Activated CD8-positive, alpha-beta T cell treated with anti-CD3 and anti-CD28 coated beads, Interleukin-2, amount 10 ng/mL, durations not matched to agents 7 days and 5 days (primary cell): ENCODE measurements at regions not wholly inside any gene's neighbourhood (a gene's known extent, or its start where the extent isn't known, plus 50 kb on each side); places are given as distances from the start of the nearest gene placed in this dataset.
"Not testable (repeated sequence)": the region's sequence is repeated elsewhere in the genome, so short reads cannot be mapped to it uniquely, and the experiment has no call there.

Experiments used
- ATAC-seq: fragments of 150-1000 bp; cut with Tn5 transposase; one replicate; pipeline ENCODE4 v1.10.0; 2021; ENCODE audit warnings: moderate library complexity
- CTCF ChIA-PET: fragments of 350-600 bp; sonication (Branson Sonifier 250); formaldehyde crosslinking; loops from one replicate; lab custom pipeline; 2021; ENCODE audit warnings: antibody characterized with exemption; lab: Charles Lee
- POLR2A ChIA-PET: fragments of 350-600 bp; sonication (Branson Sonifier 250); formaldehyde crosslinking; loops from one replicate; lab custom pipeline; 2021; ENCODE audit warnings: antibody characterized with exemption; lab: Charles Lee
- DNase-seq: peaks from one replicate; pipeline ENCODE4 v3.0.0-alpha.2; 2020
- H3K27ac Mint-ChIP-seq: one replicate; pipeline ENCODE4 v1.8.0; 2021; ENCODE audit warnings: mild to moderate bottlenecking, mixed read lengths
- H3K27me3 Mint-ChIP-seq: one replicate; pipeline ENCODE4 v1.8.0; 2021; ENCODE audit warnings: low read depth, mixed read lengths
- H3K36me3 Mint-ChIP-seq: one replicate; pipeline ENCODE4 v1.8.0; 2021; ENCODE audit warnings: low read depth, mixed read lengths
- H3K4me1 Mint-ChIP-seq: one replicate; pipeline ENCODE4 v1.8.0; 2021; ENCODE audit warnings: low read depth, mixed read lengths
- H3K4me3 Mint-ChIP-seq: one replicate; pipeline ENCODE4 v1.8.0; 2021; ENCODE audit warnings: mild to moderate bottlenecking, mixed read lengths
- H3K9me3 Mint-ChIP-seq: one replicate; pipeline ENCODE4 v1.8.0; 2022; ENCODE audit warnings: mixed read lengths; ENCODE audit not compliant: insufficient read depth

DNA sequence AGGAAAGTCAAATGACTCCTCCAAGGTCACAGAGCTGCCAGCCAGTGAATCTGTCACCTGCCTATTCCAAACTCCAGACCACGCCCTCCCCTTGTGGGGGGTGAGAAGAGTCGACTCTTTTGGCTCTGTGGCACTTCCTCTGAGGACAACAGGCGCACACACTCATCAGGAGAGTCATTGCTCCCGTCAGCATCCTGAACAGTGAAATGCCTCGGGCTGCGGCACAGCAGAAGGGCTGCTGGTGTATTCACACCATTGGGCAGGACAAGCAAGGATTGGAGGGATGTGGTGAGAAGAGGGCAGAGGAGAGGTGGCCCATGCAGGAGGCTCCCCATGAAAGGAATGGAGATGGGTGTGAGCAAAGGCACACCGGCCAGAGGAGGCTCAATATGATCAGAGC is 239.0 kb downstream of the TOMM20 start:
- H3K36me3 Mint-ChIP-seq = peaks cover 5% of the 10 kb centered on the region
- H3K4me1 Mint-ChIP-seq = peaks cover 65% of the 10 kb centered on the region
- ATAC-seq (no peak), DNase-seq (no peak)
- ChIA-PET CTCF (no interaction called here), POLR2A (no interaction called here)
- no peak overlapping the region for H3K27ac Mint-ChIP-seq
- no peaks in the 10 kb centered on the region for H3K9me3 Mint-ChIP-seq
- no peak overlapping the region for H3K4me3 Mint-ChIP-seq
- H3K27me3 Mint-ChIP-seq = no peaks in the 10 kb centered on the region

DNA sequence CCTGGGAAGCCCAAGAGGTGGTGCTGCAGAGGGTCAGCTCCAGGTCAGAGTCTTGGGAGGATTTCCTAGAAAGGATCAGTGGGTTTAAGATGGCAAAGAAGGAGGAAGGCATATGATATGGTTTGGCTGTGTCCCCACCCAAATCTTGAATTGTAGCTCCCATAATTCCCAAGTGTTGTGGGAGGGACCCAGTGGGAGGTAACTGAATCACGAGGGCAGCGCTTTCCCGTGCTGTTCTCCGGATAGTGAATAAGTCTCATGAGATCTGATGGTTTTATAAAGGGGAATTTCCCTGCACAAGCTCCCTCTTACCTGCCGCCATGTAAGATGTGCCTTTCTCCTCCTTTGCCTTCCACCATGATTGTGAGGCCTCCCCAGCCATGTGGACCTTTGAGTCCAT is 240.4 kb downstream of the TOMM20 start:
- H3K4me1 Mint-ChIP-seq = peaks cover 63% of the 10 kb centered on the region
- H3K36me3 Mint-ChIP-seq, ATAC-seq, POLR2A ChIA-PET, CTCF ChIA-PET, H3K27ac Mint-ChIP-seq, DNase-seq, H3K27me3 Mint-ChIP-seq, H3K4me3 Mint-ChIP-seq, H3K9me3 Mint-ChIP-seq: not testable (repeated sequence)

DNA sequence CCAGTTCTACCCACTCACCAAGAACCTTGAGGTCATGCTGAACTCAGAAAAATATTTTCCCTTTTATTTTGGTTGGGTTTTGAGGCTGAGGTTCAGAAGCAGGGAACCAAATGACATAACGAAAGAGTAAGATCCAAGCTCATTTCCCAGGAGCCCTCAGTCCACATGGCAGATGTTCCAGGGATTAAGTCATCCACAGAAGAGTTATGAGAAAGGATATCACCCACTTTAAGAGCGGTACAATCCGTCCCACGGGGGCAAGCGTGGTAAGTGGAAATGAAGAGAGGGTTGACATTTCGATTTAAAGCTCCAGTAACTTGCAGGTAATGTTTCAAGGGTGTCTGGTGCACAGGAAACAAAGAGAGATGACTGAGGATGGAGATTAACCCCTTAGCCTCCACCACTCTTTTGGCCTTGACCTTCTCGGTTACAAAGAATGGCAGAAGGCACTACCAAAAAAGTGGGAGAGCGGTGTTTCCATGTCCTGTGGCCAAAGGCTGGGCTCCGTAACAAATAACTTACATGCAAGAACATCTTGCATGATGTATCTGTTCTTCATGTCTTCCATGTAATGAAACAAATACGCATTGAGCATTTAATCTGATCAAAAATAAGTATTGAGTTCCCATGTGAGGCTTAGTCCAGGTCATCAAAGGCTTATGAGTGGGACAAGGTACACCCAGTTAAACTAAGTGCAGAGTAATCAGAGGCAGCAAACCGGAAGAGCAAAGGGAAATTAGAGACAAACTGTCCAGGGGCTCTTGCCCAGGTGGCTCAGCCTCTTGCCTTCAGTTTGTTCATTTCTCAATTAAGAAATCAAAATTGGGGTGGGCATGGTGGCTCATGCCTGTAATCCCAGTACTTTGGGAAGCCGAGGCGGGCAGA is 241.4 kb downstream of the TOMM20 start:
- Mint-ChIP-seq H3K27ac (no peak overlapping the region), H3K4me1 (peaks cover 65% of the 10 kb centered on the region), H3K4me3 (no peak overlapping the region), H3K36me3 (peaks cover 7% of the 10 kb centered on the region), H3K9me3 (no peaks in the 10 kb centered on the region), H3K27me3 (no peaks in the 10 kb centered on the region)
- DNase-seq (no peak), ATAC-seq (no peak)
- ChIA-PET POLR2A (no interaction called here), CTCF (no interaction called here)

DNA sequence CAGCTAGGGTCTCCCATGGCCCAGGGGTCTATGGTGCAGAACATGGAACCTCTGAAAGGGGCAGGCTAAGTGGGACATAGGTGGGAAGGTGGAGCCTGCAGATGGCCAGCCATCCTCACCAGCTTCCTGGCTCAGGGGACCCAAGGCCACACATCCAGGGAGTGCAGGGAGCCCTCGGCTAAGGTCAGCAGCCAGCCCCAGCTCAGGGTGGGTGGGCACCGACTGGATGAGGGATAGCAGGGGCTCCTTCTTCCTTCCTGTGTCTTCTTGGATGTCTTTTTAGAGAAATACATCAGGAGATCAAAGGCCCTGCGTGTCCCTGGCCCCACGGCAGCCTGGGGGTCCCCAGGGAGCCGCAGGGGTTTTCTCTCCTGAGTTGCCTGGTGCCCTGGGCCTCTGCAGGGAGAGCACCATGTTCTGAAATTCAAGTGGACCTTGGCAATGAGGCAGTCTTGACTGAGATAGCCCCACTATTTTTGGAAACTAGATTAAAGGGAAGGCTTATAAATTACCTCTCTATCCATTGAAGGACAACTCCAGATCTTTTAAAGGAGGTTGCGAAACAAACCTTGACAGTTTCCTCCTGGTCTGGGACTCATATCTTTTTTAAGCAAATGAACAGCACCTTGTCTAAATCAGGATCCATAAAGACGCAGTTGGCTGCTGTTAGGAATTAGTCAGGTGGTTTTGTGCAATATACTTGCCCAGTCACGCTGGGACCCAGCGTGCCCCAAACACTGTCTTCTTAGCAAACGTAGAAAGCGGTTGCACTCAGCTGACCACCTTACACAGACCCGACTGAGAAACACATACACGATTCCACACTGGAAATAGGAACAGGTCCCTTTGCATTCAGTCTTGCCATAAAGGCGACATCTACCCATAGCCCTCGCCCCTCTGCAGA is 242.3 kb downstream of the TOMM20 start:
- H3K9me3 Mint-ChIP-seq = no peaks in the 10 kb centered on the region
- H3K4me1 Mint-ChIP-seq = peaks cover 68% of the 10 kb centered on the region
- peaks cover 7% of the 10 kb centered on the region for H3K36me3 Mint-ChIP-seq
- ChIA-PET CTCF (interaction anchor here (2.5 kb wide), 1 partner anchor 198 kb away, joined by 6 read pairs; no protein-coding TSS in a partner anchor), POLR2A (no interaction called here)
- H3K27ac Mint-ChIP-seq = no peak overlapping the region
- DNase-seq (no peak), ATAC-seq (no peak)
- H3K27me3 Mint-ChIP-seq = no peaks in the 10 kb centered on the region
- H3K4me3 Mint-ChIP-seq = no peak overlapping the region

DNA sequence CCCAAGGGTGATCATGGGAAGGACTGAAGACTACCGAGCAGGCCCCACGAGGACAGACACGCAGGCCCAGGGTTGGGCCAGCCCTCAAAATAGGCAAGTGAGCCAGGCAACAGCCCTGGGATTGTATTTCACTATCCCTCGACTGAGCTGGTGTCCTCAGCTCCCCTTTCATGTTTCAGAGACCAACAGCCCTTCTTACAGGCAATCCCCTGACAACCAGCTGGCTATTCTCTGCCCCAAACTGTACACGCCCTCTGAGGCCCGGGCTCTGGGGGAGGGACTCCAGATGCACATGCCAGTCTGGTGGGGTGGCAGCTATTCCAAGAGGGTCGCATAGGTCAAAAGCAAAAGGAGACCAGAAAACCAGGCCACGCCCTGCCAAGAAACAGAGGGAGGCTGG is 243.0 kb downstream of the TOMM20 start:
- ChIA-PET POLR2A (no interaction called here), CTCF (interaction anchor here (2.5 kb wide), 1 partner anchor 198 kb away, joined by 6 read pairs; no protein-coding TSS in a partner anchor)
- no peaks in the 10 kb centered on the region for H3K9me3 Mint-ChIP-seq
- H3K36me3 Mint-ChIP-seq = peaks cover 7% of the 10 kb centered on the region
- ATAC-seq (no peak), DNase-seq (no peak)
- H3K4me1 Mint-ChIP-seq = peaks cover 66% of the 10 kb centered on the region
- no peaks in the 10 kb centered on the region for H3K27me3 Mint-ChIP-seq
- H3K4me3 Mint-ChIP-seq = no peak overlapping the region
- H3K27ac Mint-ChIP-seq = no peak overlapping the region

DNA sequence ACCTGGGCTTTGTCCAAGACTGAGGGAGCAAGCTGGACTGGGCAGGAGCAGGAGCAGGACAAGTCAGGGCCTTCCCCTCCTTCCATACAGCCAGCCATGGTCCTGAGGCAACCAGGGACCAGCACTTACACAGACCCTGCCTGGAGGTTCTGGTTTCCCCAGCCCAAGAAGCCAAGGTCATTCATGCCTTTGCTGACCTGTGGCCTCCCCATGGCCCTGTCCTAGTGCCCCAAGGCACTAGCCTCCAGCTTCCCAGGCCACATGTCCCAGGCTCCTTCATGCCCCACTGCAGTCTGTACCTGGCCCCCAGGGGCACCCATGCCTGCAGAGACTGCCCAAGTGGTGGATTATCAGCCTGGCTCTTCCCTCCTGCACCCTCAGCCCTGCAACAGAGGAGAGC is 243.9 kb downstream of the TOMM20 start:
- ATAC-seq = no peak
- no peak for DNase-seq
- Mint-ChIP-seq H3K4me3 (no peak overlapping the region), H3K27ac (no peak overlapping the region), H3K27me3 (no peaks in the 10 kb centered on the region), H3K4me1 (peaks cover 66% of the 10 kb centered on the region), H3K36me3 (peaks cover 7% of the 10 kb centered on the region), H3K9me3 (no peaks in the 10 kb centered on the region)
- ChIA-PET POLR2A (no interaction called here), CTCF (interaction anchor here (2.5 kb wide), 1 partner anchor 199 kb away, joined by 6 read pairs; no protein-coding TSS in a partner anchor)

DNA sequence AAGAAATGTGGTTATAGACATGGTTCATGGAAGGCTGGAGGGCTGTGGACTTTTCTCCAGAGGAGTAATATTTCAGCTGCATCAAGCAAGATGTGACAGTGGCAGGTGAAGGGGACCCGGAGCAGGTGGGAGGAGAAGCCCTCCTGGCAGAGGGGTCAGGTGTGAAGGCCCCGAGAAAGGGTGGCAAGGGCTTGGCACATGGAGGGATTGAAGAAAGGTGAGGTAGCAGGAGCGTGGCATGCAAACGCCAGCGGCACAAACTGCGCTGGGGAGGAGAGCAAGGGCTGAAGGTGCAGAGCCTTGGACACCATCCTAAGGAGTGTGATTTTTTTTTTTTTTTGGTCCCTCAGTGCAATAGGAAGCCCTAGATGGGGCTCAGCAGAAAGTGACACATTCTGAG is 244.6 kb downstream of the TOMM20 start:
- POLR2A ChIA-PET = no interaction called here

DNA sequence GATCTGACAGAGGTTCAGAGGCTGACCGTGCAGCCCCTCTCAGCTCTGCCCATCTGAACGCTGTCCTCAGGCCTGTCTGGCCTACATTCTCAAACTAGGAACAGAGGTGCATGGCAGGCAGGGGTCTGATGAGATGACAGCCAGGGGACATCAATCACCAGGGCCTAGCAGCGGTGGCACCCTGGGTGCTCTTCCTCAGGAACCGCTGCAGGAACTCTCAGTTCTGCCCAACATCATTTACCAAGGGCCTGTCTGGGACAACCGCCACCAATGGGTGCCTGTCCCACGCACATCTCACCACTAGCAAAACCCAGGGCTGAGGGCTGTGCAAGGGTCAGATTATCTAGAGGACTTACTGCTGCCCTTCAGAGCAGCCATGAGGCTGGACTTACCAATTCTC is 245.7 kb downstream of the TOMM20 start:
- no peak for ATAC-seq
- Mint-ChIP-seq H3K4me3 (no peak overlapping the region), H3K27me3 (no peaks in the 10 kb centered on the region), H3K27ac (no peak overlapping the region), H3K4me1 (peaks cover 68% of the 10 kb centered on the region), H3K9me3 (no peaks in the 10 kb centered on the region), H3K36me3 (peaks cover 5% of the 10 kb centered on the region)
- no peak for DNase-seq
- CTCF ChIA-PET = no interaction called here
- POLR2A ChIA-PET = no interaction called here

More for the DNA sequence above, 244.6 kb downstream of the TOMM20 start:
- Mint-ChIP-seq H3K36me3 (peaks cover 10% of the 10 kb centered on the region), H3K9me3 (no peaks in the 10 kb centered on the region), H3K27me3 (no peaks in the 10 kb centered on the region), H3K27ac (peak overlapping the region; percentile 46), H3K4me3 (no peak overlapping the region), H3K4me1 (peaks cover 66% of the 10 kb centered on the region)
- ATAC-seq (no peak), DNase-seq (no peak)
- CTCF ChIA-PET = interaction anchor here (2.5 kb wide), 1 partner anchor 200 kb away, joined by 6 read pairs; no protein-coding TSS in a partner anchor

DNA sequence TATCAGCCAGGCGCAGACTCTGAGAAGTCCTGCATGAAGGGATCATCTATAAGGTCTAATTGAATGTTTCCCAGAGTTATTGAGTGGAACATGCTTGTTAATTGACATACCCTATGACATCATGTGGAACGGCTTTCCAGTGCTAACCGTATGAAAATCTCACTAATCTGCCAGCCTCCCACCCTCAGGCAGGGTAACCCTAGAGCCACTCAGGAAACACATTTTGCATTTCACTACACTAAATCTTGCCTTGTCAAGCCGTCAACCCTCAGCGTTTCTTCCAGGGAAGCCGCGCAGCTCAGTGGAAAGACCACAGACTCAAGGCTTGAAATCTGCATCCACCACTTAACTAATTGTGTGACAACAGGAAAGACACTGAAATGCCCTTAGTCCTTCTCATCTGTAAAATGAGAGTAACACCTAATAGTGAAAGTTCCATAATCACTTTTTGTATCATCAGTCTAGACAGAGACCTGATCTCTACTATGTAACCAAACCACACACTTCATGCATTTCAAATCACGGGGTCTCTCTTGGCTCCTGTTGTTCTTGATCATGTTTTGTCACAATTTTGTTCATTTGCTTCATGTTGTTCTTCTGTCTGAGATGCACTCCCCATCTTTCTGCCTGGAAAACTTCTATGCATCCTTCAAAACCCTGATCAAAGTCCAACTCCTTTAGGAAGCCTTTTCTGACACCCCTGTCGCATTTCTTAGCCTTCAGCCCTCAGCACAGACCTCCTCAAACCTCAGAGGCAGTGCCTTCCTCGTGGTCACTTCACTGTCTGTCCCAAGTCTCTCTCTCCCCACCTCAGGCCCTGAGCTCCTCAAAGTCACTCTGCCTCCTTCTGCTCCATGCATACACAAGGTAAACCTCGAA is 246.5 kb downstream of the TOMM20 start:
- H3K4me1 Mint-ChIP-seq = peaks cover 72% of the 10 kb centered on the region
- DNase-seq = no peak
- peak overlapping the region; percentile 60 for H3K27ac Mint-ChIP-seq
- peaks cover 5% of the 10 kb centered on the region for H3K36me3 Mint-ChIP-seq
- peak; percentile 66 for ATAC-seq
- H3K27me3 Mint-ChIP-seq = no peaks in the 10 kb centered on the region
- ChIA-PET CTCF (no interaction called here), POLR2A (interaction anchor here (1.1 to 1.5 kb wide), 2 partner anchors 80 to 130 kb away, joined by 3 read pairs; no protein-coding TSS in a partner anchor)
- H3K4me3 Mint-ChIP-seq = no peak overlapping the region
- no peaks in the 10 kb centered on the region for H3K9me3 Mint-ChIP-seq

DNA sequence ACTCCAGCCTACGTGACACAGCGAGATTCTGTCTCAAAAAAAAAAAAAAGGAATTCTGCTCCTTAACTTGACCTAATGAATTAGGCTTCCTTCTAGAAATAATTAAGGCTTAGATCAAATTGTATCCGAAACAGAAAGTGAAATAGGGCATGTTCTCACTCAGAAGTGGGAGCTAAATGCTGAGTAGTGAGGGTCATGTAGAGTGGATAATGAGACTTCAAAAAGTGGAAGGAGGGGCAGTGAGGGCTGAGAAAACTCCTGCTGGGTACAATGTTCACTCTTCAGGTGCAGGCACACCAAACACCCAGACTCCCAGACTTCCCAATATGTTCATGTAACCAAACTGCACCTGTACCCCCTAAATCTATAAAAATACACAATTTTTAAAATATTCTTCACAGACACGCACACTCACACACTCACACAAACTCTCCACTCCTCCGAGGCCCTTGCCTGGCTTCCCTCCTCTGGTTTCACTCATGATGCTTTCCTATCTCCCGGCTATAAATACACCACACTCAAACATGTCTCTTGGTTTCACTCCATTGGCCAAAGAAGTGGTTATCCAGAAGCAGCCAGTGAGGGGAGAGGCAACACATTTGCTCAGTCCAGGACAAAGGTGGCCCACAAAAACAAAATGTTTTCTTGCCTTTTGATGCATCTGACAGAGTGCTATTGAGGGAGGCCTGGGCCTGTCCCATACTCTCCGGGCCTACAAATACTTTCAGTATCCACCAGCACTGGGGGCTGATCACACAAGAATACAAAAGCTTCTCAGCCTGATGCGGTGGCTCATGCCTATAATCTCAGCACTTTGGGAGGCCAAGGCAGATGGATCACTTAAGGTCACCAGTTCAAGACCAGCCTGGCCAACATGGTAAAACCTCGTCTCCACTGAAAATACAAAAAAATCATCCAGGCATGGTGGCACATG is 249.2 kb downstream of the TOMM20 start:
- H3K9me3 Mint-ChIP-seq = no peaks in the 10 kb centered on the region
- DNase-seq = no peak
- POLR2A ChIA-PET = interaction anchor here (0.7 kb wide), 1 partner anchor 47 kb away, joined by 3 read pairs; no protein-coding TSS in a partner anchor
- H3K27me3 Mint-ChIP-seq = no peaks in the 10 kb centered on the region
- no peak for ATAC-seq
- H3K36me3 Mint-ChIP-seq = peaks cover 5% of the 10 kb centered on the region
- no peak overlapping the region for H3K4me3 Mint-ChIP-seq
- H3K4me1 Mint-ChIP-seq = peaks cover 88% of the 10 kb centered on the region
- CTCF ChIA-PET = no interaction called here
- peak overlapping the region; percentile 1 for H3K27ac Mint-ChIP-seq
